HepG2 (cell line): ENCODE measurements at regions not wholly inside any gene's neighbourhood (a gene's known extent, or its start where the extent isn't known, plus 50 kb on each side); places are given as distances from the start of the nearest gene placed in this dataset.

Experiments
- CBX5 ChIP-seq: sonication (generic); formaldehyde crosslinking; IDR thresholded peaks from 2 replicates; pipeline ENCODE4 v1.4.0; 2020; ENCODE audit warnings: missing genetic modification reagents, borderline replicate concordance
- ZSCAN30 ChIP-seq: sonication (generic); formaldehyde crosslinking; IDR thresholded peaks from 2 replicates; pipeline ENCODE4 v1.5.0; 2020; ENCODE audit warnings: mild to moderate bottlenecking, missing genetic modification reagents
- TF ChIP-seq, protein P1 (sequence below): sonication (generic); formaldehyde crosslinking; IDR thresholded peaks from 2 replicates; pipeline ENCODE4 v1.4.0; 2020; ENCODE audit warnings: missing genetic modification reagents

DNA sequence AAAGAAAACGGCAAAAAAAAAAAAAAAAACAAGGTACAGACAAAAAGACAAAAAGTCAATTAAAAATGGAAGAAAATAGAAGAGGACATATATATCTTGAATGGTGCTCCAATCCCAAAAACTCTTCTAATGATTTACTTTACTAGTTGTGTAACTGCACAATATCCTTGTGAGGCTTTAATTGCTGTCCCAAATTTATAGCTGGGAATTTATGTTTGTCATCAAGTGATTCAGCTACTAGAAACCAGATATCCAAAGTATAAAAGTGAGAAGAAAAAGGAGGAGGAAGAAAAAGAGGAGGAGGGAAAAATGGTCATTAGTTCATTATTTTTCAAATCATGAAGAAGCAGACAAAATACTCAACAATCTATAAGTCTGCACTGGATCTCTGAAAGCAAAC, 150.8 kb upstream of the ARPP21 start:
- TF ChIP-seq, protein P1, sequence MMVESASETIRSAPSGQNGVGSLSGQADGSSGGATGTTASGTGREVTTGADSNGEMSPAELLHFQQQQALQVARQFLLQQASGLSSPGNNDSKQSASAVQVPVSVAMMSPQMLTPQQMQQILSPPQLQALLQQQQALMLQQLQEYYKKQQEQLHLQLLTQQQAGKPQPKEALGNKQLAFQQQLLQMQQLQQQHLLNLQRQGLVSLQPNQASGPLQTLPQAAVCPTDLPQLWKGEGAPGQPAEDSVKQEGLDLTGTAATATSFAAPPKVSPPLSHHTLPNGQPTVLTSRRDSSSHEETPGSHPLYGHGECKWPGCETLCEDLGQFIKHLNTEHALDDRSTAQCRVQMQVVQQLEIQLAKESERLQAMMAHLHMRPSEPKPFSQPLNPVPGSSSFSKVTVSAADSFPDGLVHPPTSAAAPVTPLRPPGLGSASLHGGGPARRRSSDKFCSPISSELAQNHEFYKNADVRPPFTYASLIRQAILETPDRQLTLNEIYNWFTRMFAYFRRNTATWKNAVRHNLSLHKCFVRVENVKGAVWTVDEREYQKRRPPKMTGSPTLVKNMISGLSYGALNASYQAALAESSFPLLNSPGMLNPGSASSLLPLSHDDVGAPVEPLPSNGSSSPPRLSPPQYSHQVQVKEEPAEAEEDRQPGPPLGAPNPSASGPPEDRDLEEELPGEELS (CRISPR knock-in tag) = no peak
- TF ChIP-seq ZSCAN30 (CRISPR knock-in tag) = no peak
- TF ChIP-seq CBX5 = no peak
